ENCODE measurements at regions not wholly inside any gene's neighbourhood (a gene's known extent, or its start where the extent isn't known, plus 50 kb on each side); places are given as distances from the start of the nearest gene placed in this dataset.

GRCh38 chrX:14274691-14275090 is 245.0 kb upstream of the GEMIN8 start:
- Histone ChIP-seq H3K36me3 (no peaks in the 10 kb centered on the region), H3K4me1 (no peaks in the 10 kb centered on the region), H3K27ac (no peak overlapping the region), H3K27me3 (no peaks in the 10 kb centered on the region), H3K9me3 (no peaks in the 10 kb centered on the region), H3K4me3 (no peak overlapping the region)
- no peak for DNase-seq
- intact Hi-C loops (cut with DNase I; ENCODE audit: low total_unique reads) = no loop called here
- no peak for TF ChIP-seq CTCF (IDR thresholded peaks at IDR 0.05)

GRCh38 chrX:14267216-14267615 is 237.5 kb upstream of the GEMIN8 start:
- intact Hi-C loops (cut with DNase I; ENCODE audit: low total_unique reads) = no loop called here
- no peaks in the 10 kb centered on the region for H3K27me3 ChIP-seq
- no peaks in the 10 kb centered on the region for H3K4me1 ChIP-seq
- H3K4me3 ChIP-seq = no peak overlapping the region
- H3K27ac ChIP-seq = no peak overlapping the region
- TF ChIP-seq CTCF (IDR thresholded peaks at IDR 0.05) = no peak
- H3K36me3 ChIP-seq = no peaks in the 10 kb centered on the region
- DNase-seq = no peak
- H3K9me3 ChIP-seq = no peaks in the 10 kb centered on the region

- TF ChIP-seq CTCF (IDR thresholded peaks at IDR 0.05) = no peak
- H3K27me3 ChIP-seq = no peaks in the 10 kb centered on the region
- no peaks in the 10 kb centered on the region for H3K4me1 ChIP-seq
- no peak for DNase-seq
- no peak overlapping the region for H3K4me3 ChIP-seq
- no peaks in the 10 kb centered on the region for H3K9me3 ChIP-seq
- no peaks in the 10 kb centered on the region for H3K36me3 ChIP-seq
- no peak overlapping the region for H3K27ac ChIP-seq
- intact Hi-C loops (cut with DNase I; ENCODE audit: low total_unique reads) = no loop called here
These were observed 237.0 kb upstream of the GEMIN8 start for GRCh38 chrX:14266705-14267104.

GRCh38 chrX:14243823-14244222 is 214.1 kb upstream of the GEMIN8 start:
- H3K4me1 ChIP-seq = no peaks in the 10 kb centered on the region
- no peak for DNase-seq
- no peaks in the 10 kb centered on the region for H3K9me3 ChIP-seq
- H3K4me3 ChIP-seq = no peak overlapping the region
- no peaks in the 10 kb centered on the region for H3K36me3 ChIP-seq
- H3K27ac ChIP-seq = no peak overlapping the region
- no peak for TF ChIP-seq CTCF (IDR thresholded peaks at IDR 0.05)
- no peaks in the 10 kb centered on the region for H3K27me3 ChIP-seq
- intact Hi-C loops (cut with DNase I; ENCODE audit: low total_unique reads) = no loop called here

- Histone ChIP-seq H3K27me3 (no peaks in the 10 kb centered on the region), H3K4me3 (no peak overlapping the region), H3K9me3 (no peaks in the 10 kb centered on the region), H3K4me1 (no peaks in the 10 kb centered on the region), H3K27ac (no peak overlapping the region), H3K36me3 (no peaks in the 10 kb centered on the region)
- intact Hi-C loops (cut with DNase I; ENCODE audit: low total_unique reads) = no loop called here
- TF ChIP-seq CTCF (IDR thresholded peaks at IDR 0.05) = no peak
- DNase-seq = no peak
These were observed 205.3 kb upstream of the GEMIN8 start for GRCh38 chrX:14235004-14235403.

- Histone ChIP-seq H3K36me3 (no peaks in the 10 kb centered on the region), H3K9me3 (peaks cover 0 to 6% (median 0%) of the 10 kb centered on the region in 3 donors), H3K27me3 (no peaks in the 10 kb centered on the region), H3K27ac (no peak overlapping the region), H3K4me1 (no peaks in the 10 kb centered on the region), H3K4me3 (no peak overlapping the region)
- intact Hi-C loops (cut with DNase I; ENCODE audit: low total_unique reads) = no loop called here
- no peak for DNase-seq
- no peak for TF ChIP-seq CTCF (IDR thresholded peaks at IDR 0.05)
These were observed 203.0 kb upstream of the GEMIN8 start for GRCh38 chrX:14232688-14233087.

Data from tibial artery (tissue), 4 donors.